Skin epidermis (tissue), 12 donors: ENCODE measurements at regions not wholly inside any gene's neighbourhood (a gene's known extent, or its start where the extent isn't known, plus 50 kb on each side); places are given as distances from the start of the nearest gene placed in this dataset.
A peak's percentile ranks its signal among the peaks of the same experiment; 100 is the strongest.
"Not testable (repeated sequence)": the region's sequence is repeated elsewhere in the genome, so short reads cannot be mapped to it uniquely, and the experiment has no call there.

Source experiments
- H3K27ac ChIP-seq, 21 experiments: fragments of 200-600 bp; sonication (generic) in 11 of 21; one replicate each; pipeline ENCODE4 v1.5.0; 2020; ENCODE audit warnings: mild to moderate bottlenecking in 3 of 21, inconsistent platforms in 2 of 21, moderate library complexity in 2 of 21
- H3K4me3 ChIP-seq, 7 experiments: fragments of 200-600 bp; sonication (generic) in 2 of 7; one replicate each; pipeline ENCODE4 v1.5.0; 2020; ENCODE audit warnings: inconsistent platforms in 2 of 7, mild to moderate bottlenecking in 2 of 7, moderate library complexity in 1 of 7

DNA sequence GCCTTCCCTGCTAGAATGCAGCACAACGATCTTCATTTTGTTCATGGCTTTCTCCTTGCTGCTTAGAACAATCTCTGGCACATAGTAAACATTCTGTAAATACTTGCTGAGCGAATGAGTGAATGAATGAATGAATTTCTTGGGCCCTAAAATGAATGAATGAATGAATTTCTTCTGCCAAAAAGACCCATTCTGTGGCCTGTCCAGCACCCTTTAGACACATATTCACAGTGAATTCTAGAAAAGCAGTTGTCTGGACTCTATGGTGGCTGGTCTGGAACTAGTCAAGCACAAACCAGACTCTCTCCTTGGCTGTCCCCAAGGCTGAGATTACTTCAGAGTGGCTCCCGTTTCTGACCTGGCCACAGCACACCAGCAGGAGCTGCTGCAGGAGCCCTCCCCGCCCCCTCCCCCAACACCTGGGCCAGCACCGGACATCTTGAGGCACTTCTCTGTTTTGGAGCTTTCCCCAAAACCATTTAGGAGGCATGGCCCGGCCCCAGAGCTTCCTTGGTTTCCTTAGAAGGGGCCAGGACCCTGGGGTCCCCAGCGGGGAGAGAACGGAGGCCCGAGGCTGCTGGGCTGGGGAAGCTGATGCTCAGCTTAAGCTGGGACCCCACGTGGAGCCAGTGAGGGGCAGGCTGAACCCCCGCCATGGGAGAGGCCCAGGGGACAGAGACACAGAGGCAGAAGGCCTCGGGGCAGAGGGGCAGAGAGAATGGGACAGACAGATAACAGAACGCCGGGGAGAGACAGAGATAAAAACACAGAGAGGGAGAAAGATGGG lies 159.0 kb downstream of the ZFP36L2 start:
- H3K4me3 ChIP-seq: no peak overlapping the region
- H3K27ac ChIP-seq: no peak overlapping the region

GRCh38 chr2:43066541-43067253 lies 159.7 kb downstream of the ZFP36L2 start:
- H3K27ac ChIP-seq, H3K4me3 ChIP-seq: not testable (repeated sequence)

- Histone ChIP-seq H3K4me3 (no peak overlapping the region), H3K27ac (no peak overlapping the region)
Measured at GRCh38 chr2:43065871-43066270, 160.5 kb downstream of the ZFP36L2 start.

DNA sequence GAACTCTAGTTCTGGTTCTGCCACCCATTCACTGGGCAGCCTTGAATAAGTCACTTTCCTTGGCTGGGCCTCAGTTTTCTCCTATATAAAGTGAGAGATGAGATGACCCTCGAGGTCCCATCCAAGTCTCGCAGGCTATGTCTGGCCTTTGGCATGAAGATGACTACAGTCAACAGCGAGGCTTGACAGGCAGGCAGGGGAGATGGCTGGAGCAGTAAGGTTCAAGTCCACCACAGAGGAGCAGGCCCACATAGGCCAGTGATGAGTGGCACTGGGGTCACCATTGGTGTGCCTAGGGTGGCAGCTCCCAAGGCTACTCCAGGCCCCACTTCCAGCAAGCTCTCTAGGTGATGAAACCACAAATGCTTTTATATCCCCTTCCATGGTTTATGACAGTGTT lies 161.4 kb downstream of the ZFP36L2 start:
- Histone ChIP-seq H3K4me3 (no peak overlapping the region), H3K27ac (no peak overlapping the region)

DNA sequence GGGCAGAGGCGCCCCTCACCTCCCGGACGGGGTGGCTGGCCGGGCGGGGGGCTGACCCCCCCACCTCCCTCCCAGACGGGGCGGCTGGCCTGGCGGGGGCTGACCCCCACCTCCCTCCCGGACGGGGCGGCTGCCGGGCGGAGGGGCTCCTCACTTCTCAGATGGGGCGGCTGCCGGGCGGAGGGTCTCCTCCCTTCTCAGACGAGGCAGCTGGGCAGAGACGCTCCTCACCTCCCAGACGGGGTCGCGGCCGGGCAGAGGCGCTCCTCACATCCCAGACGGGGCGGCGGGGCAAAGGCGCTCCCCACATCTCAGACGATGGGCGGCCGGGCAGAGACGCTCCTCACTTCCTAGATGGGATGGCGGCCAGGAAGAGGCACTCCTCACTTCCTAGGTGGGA lies 163.3 kb downstream of the ZFP36L2 start:
- H3K4me3 ChIP-seq, H3K27ac ChIP-seq: not testable (repeated sequence)

- Histone ChIP-seq H3K27ac (no peak overlapping the region), H3K4me3 (no peak overlapping the region)
Measured at GRCh38 chr2:43062058-43062457, 164.3 kb downstream of the ZFP36L2 start.

DNA sequence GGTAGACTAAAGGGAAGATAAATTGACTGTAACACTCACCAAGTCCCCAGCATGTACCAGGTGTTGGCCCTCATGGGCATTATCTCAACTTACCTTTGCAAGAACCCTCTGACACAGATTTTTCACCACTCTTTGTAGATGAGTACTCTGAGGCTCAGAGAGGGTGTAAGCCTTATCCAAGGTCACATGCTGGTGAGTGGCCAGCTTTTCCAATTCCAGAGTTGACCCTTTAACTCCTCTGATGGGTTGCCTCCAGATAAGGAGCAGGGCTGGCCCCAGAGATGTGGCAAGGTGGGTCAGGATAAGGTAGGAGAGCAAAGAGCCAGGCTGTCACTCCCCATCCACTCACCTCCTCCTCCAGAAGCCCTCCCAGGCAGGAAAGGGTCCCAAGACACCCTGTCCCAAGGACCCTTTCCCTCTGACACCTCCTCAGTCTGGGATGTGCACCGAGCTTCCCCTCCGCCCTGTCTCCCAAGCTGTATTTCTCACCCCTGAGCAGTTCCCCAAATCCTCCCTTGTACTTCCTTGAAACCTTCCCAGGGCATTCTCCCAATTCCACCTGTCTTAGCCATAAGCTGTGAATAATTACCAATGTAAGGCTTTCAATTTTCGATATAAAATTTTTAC lies 165.9 kb downstream of the ZFP36L2 start:
- no peak overlapping the region for H3K4me3 ChIP-seq
- peak overlapping the region in 1 of 21 experiments; percentile 30 for H3K27ac ChIP-seq

- Histone ChIP-seq H3K4me3 (no peak overlapping the region), H3K27ac (peak overlapping the region in 9 of 21 experiments; percentile 2 to 78 (median 22))
Measured at GRCh38 chr2:43059183-43059897, 167.1 kb downstream of the ZFP36L2 start.

DNA sequence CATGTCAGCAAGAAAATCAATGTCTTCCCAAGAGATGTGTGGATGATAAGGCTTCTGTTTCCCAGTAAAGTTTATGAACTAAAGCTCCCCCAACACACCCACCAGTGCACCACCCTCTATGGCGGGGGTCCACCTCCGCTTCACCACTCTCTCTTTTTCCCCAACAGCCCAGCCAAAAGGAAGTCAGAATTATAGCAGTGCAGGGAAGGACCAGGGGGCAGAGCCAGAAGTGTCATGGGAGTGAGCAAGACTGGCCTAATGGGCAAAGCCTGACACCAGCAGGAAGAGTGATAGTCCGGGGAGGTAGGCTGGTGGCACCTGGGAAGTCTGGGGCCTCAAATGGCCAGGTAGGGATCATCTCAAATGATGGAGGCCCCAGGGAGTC lies 167.7 kb downstream of the ZFP36L2 start:
- Histone ChIP-seq H3K27ac (peak overlapping the region in 5 of 21 experiments; percentile 2 to 67 (median 31)), H3K4me3 (no peak overlapping the region)

DNA sequence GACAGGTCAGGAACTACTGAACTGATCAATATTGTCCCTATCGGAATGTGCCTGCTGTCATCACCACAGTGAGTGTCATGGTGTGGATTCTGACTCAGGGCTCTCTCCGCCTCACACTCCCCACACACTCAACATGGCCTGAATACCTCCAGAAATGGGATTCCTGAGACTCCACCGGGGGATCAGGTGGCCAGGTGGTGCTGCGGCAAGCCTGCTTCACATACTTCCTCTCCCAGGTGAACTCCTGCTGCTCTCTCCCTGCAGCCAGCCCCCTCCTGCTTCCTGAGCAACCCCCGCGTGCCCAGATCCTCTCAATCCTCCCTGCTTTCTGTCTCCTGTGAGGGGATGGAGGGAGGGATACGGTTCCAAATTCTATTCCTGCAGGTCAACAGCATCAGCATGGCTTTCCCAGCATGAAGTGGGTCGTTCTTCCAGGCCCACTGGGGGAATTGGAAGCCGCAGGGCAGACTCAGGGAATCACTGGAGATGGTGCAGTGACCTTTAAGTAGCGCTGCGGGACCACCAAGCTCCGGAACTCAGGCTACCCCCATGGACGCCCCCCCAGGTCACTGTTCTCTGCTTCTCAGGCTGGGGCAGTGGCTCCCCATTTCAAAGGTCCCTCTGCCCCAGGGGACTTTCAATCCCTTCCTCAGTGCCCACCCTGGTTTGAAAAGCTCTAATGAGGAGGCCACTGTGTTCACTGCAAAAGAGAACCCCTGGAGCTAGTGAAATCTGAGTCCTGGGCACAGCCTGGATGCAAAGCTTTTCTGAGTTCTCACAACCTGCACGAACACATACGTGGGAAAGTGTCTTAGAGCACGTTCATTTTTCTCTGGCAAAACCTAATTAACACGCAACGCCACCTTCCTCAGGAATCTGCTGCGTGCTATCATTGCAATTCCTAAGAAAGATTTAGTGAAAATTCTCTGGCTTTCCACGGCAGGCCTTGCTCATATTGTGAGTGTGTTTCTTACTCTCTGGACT lies 168.4 kb downstream of the ZFP36L2 start:
- Histone ChIP-seq H3K4me3 (no peak overlapping the region), H3K27ac (no peak overlapping the region)

DNA sequence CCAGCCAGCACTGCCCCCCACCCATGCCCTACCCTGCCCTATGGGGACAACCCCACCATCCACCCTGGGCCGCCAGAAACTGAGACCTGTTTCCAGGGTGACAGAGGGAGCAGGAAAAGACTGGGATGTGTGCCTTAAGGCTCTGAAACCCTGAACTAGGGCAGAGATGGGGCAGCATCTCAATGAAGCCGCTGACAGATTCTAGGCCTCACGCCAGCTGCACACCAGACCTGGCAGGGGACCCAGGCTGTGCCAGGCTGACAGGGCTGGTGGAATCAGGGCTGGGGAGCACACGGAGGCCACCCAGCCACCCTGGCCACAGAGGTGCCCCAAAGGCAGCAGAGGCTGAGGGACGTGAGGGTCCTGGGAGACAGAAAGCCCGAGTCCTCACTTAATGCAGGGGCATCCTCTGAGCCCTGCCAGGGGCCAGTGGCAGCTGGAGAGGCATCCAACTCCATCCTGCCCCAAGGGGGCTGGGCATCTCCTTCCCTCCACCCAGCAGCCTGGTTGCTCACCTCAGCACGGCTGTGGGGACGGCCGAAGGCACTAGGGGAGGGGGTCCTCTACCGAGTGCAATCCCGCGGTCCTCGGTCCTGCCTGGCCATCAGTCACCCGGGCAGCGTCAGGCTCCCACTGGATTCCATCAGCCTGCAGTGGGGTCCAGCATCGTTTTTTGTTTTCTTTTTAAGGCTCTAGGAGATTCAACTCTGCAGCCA lies 169.2 kb downstream of the ZFP36L2 start:
- Histone ChIP-seq H3K4me3 (no peak overlapping the region), H3K27ac (no peak overlapping the region)

GRCh38 chr2:43055985-43056384 lies 170.4 kb downstream of the ZFP36L2 start:
- Histone ChIP-seq H3K27ac (no peak overlapping the region), H3K4me3 (no peak overlapping the region)

GRCh38 chr2:43055086-43055912 lies 171.1 kb downstream of the ZFP36L2 start:
- Histone ChIP-seq H3K4me3 (no peak overlapping the region), H3K27ac (no peak overlapping the region)

GRCh38 chr2:43054367-43054766 lies 172.0 kb downstream of the ZFP36L2 start:
- no peak overlapping the region for H3K4me3 ChIP-seq
- no peak overlapping the region for H3K27ac ChIP-seq

GRCh38 chr2:43052944-43053306 lies 173.5 kb downstream of the ZFP36L2 start:
- Histone ChIP-seq H3K4me3 (no peak overlapping the region), H3K27ac (no peak overlapping the region)

DNA sequence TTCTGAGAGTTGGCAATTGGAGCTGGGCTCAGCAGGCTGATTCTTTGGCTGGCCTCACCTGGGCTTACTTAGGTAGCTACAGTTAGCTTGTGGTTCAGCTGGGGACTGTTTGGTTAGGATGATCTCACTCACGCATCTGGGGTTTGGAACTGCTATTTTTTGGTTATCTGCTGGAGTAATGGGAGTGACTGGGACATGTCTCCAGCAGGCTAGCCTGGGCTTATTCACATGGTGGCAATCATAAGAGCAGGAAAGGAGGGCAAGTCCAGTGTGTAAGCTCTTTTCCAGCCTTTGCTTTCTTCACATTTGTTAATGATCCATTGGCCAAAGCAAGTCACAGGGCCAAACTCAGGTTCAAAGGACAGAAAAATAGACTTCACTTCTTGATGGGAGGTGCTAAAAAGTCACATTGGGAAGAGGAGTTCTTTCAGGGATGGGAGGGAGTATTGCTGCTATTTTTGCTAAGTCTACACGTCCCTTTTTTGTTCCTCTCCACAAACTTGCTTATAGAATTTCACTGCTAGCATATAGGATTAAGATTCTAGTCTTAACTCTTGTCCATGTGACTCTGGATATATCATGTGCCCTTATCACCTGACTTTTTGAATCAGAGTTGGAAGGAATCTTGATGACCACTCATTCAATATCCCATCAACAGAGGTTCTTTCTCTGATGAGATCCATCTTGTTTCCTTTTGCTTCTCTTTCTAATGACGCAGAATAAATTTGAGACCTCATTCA lies 174.0 kb downstream of the ZFP36L2 start:
- Histone ChIP-seq H3K27ac (peak overlapping the region in 8 of 21 experiments; percentile 10 to 71 (median 58)), H3K4me3 (no peak overlapping the region)

DNA sequence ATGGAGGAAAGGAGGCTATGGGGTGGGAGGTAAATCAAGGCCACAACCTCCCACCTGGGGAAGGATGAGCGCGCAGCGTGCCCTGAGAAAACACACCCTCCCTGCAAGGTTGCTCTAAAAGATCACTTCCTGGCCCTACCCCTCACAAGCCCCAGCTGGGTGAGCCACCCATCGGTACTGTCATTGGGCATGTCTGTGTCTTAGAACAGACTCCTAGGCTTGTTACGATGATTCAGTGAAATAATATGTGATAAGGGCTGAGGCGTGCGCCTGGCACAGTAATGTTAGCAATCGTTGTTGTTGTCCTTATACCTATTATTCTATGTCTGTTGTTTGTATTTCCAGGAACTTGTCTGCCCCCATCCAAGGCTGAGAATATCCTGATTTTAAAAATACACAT lies 175.1 kb downstream of the ZFP36L2 start:
- Histone ChIP-seq H3K27ac (peak overlapping the region in 14 of 21 experiments; percentile 6 to 78 (median 54)), H3K4me3 (no peak overlapping the region)
